HCT116 (cell line): ENCODE measurements at regions not wholly inside any gene's neighbourhood (a gene's known extent, or its start where the extent isn't known, plus 50 kb on each side); places are given as distances from the start of the nearest gene placed in this dataset.

Experiments
- ATAC-seq: fragments of 200-7000 bp; cut with Tn5 transposase; 2 replicates; pipeline ENCODE4 v1.9.1; 2020; ENCODE audit warnings: mild to moderate bottlenecking, moderate library complexity
- BruUV-seq: library from RNA; stranded (reverse); fragments of 400-500 nt; replicated peaks from 2 replicates; lab custom pipeline; 2021; lab: Mats Ljungman, UMichigan
- CTCF ChIA-PET: fragments of 300-600 bp; sonication (Branson Sonifier 250); formaldehyde crosslinking; loops from one replicate; lab custom pipeline; 2021; ENCODE audit warnings: antibody characterized with exemption; lab: Charles Lee
- POLR2A ChIA-PET: fragments of 300-600, 350-600 bp; sonication (Branson Sonifier 250); formaldehyde crosslinking; loops from one replicate; lab custom pipeline; 2021; ENCODE audit warnings: antibody characterized with exemption; lab: Charles Lee
- RAD21 ChIA-PET, 2 experiments: fragments of 300-600 bp; sonication (Branson Sonifier 250); formaldehyde crosslinking; loops; one replicate each; lab custom pipeline; 2023; ENCODE audit warnings: low total read pairs in 2 of 2; ENCODE audit not compliant: uncharacterized antibody in 2 of 2, unreplicated experiment in 2 of 2, low non-redundant PET in 1 of 2; lab: Charles Lee
- DNase-seq: peaks from one replicate; pipeline ENCODE4 v3.0.0-alpha.2; 2010; ENCODE audit warnings: low read depth, low spot score
- H2AFZ ChIP-seq: fragments of 200-600 bp; shearing (Covaris generic), sonication (generic); 2 replicates; pipeline ENCODE4 v1.6.1; 2017; ENCODE audit warnings: low read depth, mixed run types, mixed read lengths, antibody characterized with exemption, low read length; ENCODE audit not compliant: poor library complexity, severe bottlenecking
- H3K27ac ChIP-seq: 2 replicates; pipeline ENCODE4 v1.5.1; 2012; ENCODE audit warnings: low read depth, low read length
- H3K27me3 ChIP-seq: fragments of 200-600 bp; sonication (generic); 2 replicates; pipeline ENCODE4 v1.6.1; 2016; ENCODE audit warnings: mixed run types, low read length, mixed read lengths; ENCODE audit not compliant: insufficient read depth
- H3K36me3 ChIP-seq, 2 experiments: fragments of 200-500 bp in 1 of 2; fragments of 200-600 bp in 1 of 2; sonication (Bioruptor generic) in 1 of 2; sonication (generic) in 1 of 2; 2 replicates each; pipeline versions ENCODE4 v1.5.1 to v1.6.1; 2014 to 2016; ENCODE audit warnings: low read length in 2 of 2, inconsistent platforms in 1 of 2, mixed read lengths in 1 of 2, mixed run types in 1 of 2; ENCODE audit not compliant: insufficient read depth in 2 of 2, control insufficient read depth in 1 of 2
- H3K4me1 ChIP-seq, 2 experiments: fragments of 200-600 bp in 1 of 2; sonication (generic) in 1 of 2; 2 replicates each; pipeline versions ENCODE4 v1.5.1 to v1.6.1; 2012 to 2017; ENCODE audit warnings: low read length in 2 of 2, inconsistent platforms in 1 of 2, mild to moderate bottlenecking in 1 of 2, mixed read lengths in 1 of 2, mixed run types in 1 of 2, moderate library complexity in 1 of 2; ENCODE audit not compliant: insufficient read depth in 2 of 2, control insufficient read depth in 1 of 2
- H3K4me2 ChIP-seq: fragments of 200-600 bp; sonication (generic); 2 replicates; pipeline ENCODE4 v1.6.1; 2017; ENCODE audit warnings: mixed run types, low read length, mixed read lengths
- H3K4me3 ChIP-seq, 2 experiments: fragments of 200-600 bp in 1 of 2; sonication (generic) in 1 of 2; replicated peaks in 1 of 2; 2 replicates each; pipeline ENCODE4 v1.5.1; 2011 to 2016; ENCODE audit warnings: low read length in 2 of 2, control low read depth in 1 of 2, low read depth in 1 of 2, mild to moderate bottlenecking in 1 of 2, mixed read lengths in 1 of 2, mixed run types in 1 of 2
- H3K79me2 ChIP-seq: fragments of 200-600 bp; sonication (generic); 2 replicates; pipeline ENCODE4 v1.6.1; 2017; ENCODE audit warnings: mild to moderate bottlenecking, mixed run types, low read length, moderate library complexity, mixed read lengths; ENCODE audit not compliant: insufficient read depth
- H3K9ac ChIP-seq: fragments of 200-600 bp; sonication (generic); 2 replicates; pipeline ENCODE4 v1.6.1; 2016; ENCODE audit warnings: low read length, mixed read lengths
- H3K9me2 ChIP-seq: fragments of 200-600 bp; sonication (generic), shearing (Covaris generic); 2 replicates; pipeline ENCODE4 v1.6.1; 2017; ENCODE audit warnings: mixed run types, mild to moderate bottlenecking, moderate library complexity; ENCODE audit not compliant: insufficient read depth
- H3K9me3 ChIP-seq, 2 experiments: fragments of 200-500 bp in 1 of 2; fragments of 200-600 bp in 1 of 2; sonication (Bioruptor generic) in 1 of 2; sonication (generic) in 1 of 2; 2 replicates each; pipeline ENCODE4 v1.6.1; 2014 to 2017; ENCODE audit warnings: low read length in 2 of 2, mixed read lengths in 2 of 2, inconsistent platforms in 1 of 2, low read depth in 1 of 2, mild to moderate bottlenecking in 1 of 2, mixed run types in 1 of 2, moderate library complexity in 1 of 2; ENCODE audit not compliant: control insufficient read depth in 1 of 2, insufficient read depth in 1 of 2
- H4K20me1 ChIP-seq: fragments of 200-600 bp; sonication (generic), shearing (Covaris generic); 2 replicates; pipeline ENCODE4 v1.6.1; 2017; ENCODE audit warnings: mixed run types, mild to moderate bottlenecking, moderate library complexity; ENCODE audit not compliant: insufficient read depth
- ATF3 ChIP-seq: IDR thresholded peaks from 2 replicates; pipeline ENCODE4 v1.6.1; 2012
- CTCF ChIP-seq, 3 experiments: fragments of 200-600 bp in 1 of 3; sonication (generic) in 1 of 3; IDR thresholded peaks in 2 of 3; conservative IDR thresholded peaks in 1 of 3; 2 replicates each; pipeline ENCODE4 v1.5.1; 2012 to 2017; ENCODE audit warnings: low read depth in 2 of 3, low read length in 2 of 3, antibody characterized with exemption in 1 of 3, borderline replicate concordance in 1 of 3, control low read depth in 1 of 3, mild to moderate bottlenecking in 1 of 3, mixed read lengths in 1 of 3, mixed run types in 1 of 3, moderate library complexity in 1 of 3; ENCODE audit not compliant: insufficient read depth in 1 of 3
- ELF1 ChIP-seq: IDR thresholded peaks from 2 replicates; pipeline ENCODE4 v1.6.1; 2012; ENCODE audit warnings: low read depth, borderline replicate concordance
- EZH2 ChIP-seq: fragments of 200-600 bp; sonication (generic); IDR thresholded peaks from 2 replicates; pipeline ENCODE4 v1.6.1; 2017; ENCODE audit warnings: antibody characterized with exemption, mixed run types
- FOSL1 ChIP-seq: IDR thresholded peaks from 2 replicates; pipeline ENCODE4 v1.6.1; 2012; ENCODE audit warnings: low read depth
- JUND ChIP-seq: IDR thresholded peaks from 2 replicates; pipeline ENCODE4 v1.6.1; 2012
- POLR2AphosphoS5 ChIP-seq: IDR thresholded peaks from 2 replicates; pipeline ENCODE4 v1.6.1; 2011; ENCODE audit warnings: mild to moderate bottlenecking, low read depth, low read length, moderate library complexity
- RAD21 ChIP-seq: IDR thresholded peaks from 2 replicates; pipeline ENCODE4 v1.6.1; 2012; ENCODE audit warnings: low read depth, mild to moderate bottlenecking
- REST ChIP-seq: IDR thresholded peaks from 2 replicates; pipeline ENCODE4 v1.6.1; 2012; ENCODE audit warnings: low read depth
- SRF ChIP-seq: IDR thresholded peaks from 2 replicates; pipeline ENCODE4 v1.6.1; 2012; ENCODE audit warnings: low read depth
- ZBTB33 ChIP-seq: IDR thresholded peaks from 2 replicates; pipeline ENCODE4 v1.6.1; 2011; ENCODE audit warnings: mild to moderate bottlenecking, low read length, moderate library complexity; ENCODE audit not compliant: insufficient replicate concordance; ENCODE audit errors: extremely low read depth
- intact Hi-C: fragments of 100-400 bp; cut with micrococcal nuclease; formaldehyde crosslinking; loops from 2 replicates; pipeline ENCODE4 v1.10.0; 2022

- DNase-seq (no peak), ATAC-seq (no peak)
- no peaks in the 10 kb centered on the region for H4K20me1 ChIP-seq
- RAD21 ChIA-PET, result no interaction called here
- no peaks in the 10 kb centered on the region for H3K36me3 ChIP-seq
- no peaks in the 10 kb centered on the region for H3K27me3 ChIP-seq
- H3K79me2 ChIP-seq, result no peaks in the 10 kb centered on the region
- CTCF ChIA-PET, result no interaction called here
- H3K9me2 ChIP-seq, result no peaks in the 10 kb centered on the region
- POLR2A ChIA-PET, result no interaction called here
- no peaks in the 10 kb centered on the region for H3K9me3 ChIP-seq
- peaks cover 47 to 64% of the 10 kb centered on the region in 2 experiments for H3K4me1 ChIP-seq
- intact Hi-C loops, result no loop called here
- no TSS peak for BruUV-seq
- H2AFZ ChIP-seq, result no peak overlapping the region
- no peak overlapping the region for H3K4me2 ChIP-seq
- no peak overlapping the region for H3K4me3 ChIP-seq
- H3K9ac ChIP-seq, result no peak overlapping the region
- TF ChIP-seq CTCF (IDR thresholded peaks at IDR 0.05 in 2 of 3, conservative IDR thresholded peaks at IDR 0.05 in 1 of 3; ENCODE audit: borderline replicate concordance in 1 of 3, insufficient read depth in 1 of 3, low read depth in 2 of 3, low read length in 2 of 3) (peak in 2 of 3 experiments; percentile 21 to 34; a peak in 2 of 6 replicates), ZBTB33 (no peak), EZH2 (no peak)
- TF ChIP-seq, all 23 proteins: peak for 1
- H3K27ac ChIP-seq, result no peak overlapping the region
Measured at GRCh38 chr14:53610947-53611346, 345.7 kb downstream of the BMP4 start.

GRCh38 chr14:53609009-53609408, 347.6 kb downstream of the BMP4 start:
- peak overlapping the region; percentile 71 for H3K4me2 ChIP-seq
- no peaks in the 10 kb centered on the region for H4K20me1 ChIP-seq
- peak overlapping the region in 1 of 2 experiments; percentile 19; a peak in 1 of 4 replicates for H3K4me3 ChIP-seq
- no peaks in the 10 kb centered on the region for H3K36me3 ChIP-seq
- H3K9me2 ChIP-seq, result no peaks in the 10 kb centered on the region
- ATAC-seq (no peak; the same call in 1 of the 2 replicates), DNase-seq (no peak)
- no peaks in the 10 kb centered on the region for H3K79me2 ChIP-seq
- no peaks in the 10 kb centered on the region for H3K9me3 ChIP-seq
- TF ChIP-seq RAD21 (no peak), REST (no peak), ELF1 (no peak), POLR2AphosphoS5 (no peak), FOSL1 (no peak), SRF (no peak), ATF3 (no peak), JUND (no peak), EZH2 (no peak)
- peak overlapping the region; percentile 8; the same call in 1 of the 2 replicates for H3K9ac ChIP-seq
- ChIA-PET POLR2A (no interaction called here), RAD21 (no interaction called here), CTCF (no interaction called here)
- intact Hi-C loops, result no loop called here
- peak overlapping the region; percentile 42 for H3K27ac ChIP-seq
- BruUV-seq, result TSS peak; percentile 95
- peak overlapping the region; percentile 47 for H2AFZ ChIP-seq
- H3K4me1 ChIP-seq, result peaks cover 33 to 52% of the 10 kb centered on the region in 2 experiments
- H3K27me3 ChIP-seq, result no peaks in the 10 kb centered on the region
